ENCODE measurements at regions not wholly inside any gene's neighbourhood (a gene's known extent, or its start where the extent isn't known, plus 50 kb on each side); places are given as distances from the start of the nearest gene placed in this dataset.

- DNase-seq = no peak
These were observed 277.1 kb downstream of the IRS2 start for GRCh38 chr13:109509154-109509900.

DNA sequence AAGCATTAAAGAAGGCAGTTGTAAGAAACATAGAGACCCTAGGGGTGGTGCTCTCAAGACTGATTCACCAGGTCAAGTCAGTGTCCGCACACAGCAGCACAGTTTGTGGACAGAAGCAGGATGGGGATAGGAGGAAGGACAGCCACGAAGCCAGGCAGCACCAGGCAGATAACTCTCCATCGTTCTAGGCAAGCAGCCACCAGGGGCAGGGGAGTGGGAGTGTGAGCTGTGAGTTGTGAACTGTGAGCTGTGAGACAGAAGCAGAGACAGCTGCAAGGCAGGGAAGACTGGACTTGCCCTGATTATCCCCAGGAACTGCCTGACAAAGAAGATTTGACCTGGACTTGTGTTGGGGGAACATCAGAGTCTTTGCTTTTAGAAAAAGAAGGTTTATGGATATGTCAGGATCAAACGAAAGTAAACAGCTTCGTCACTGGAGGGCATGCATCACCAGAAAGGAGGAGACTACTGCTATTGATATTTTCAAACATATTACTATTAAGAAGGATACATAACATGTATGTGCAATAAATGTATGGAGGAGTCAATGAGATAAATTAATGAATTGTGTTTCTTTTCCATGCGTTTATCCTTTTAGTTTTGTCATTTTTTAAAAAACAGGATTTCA lies 286.1 kb downstream of the IRS2 start:
- peak; percentile 78 for DNase-seq

DNA sequence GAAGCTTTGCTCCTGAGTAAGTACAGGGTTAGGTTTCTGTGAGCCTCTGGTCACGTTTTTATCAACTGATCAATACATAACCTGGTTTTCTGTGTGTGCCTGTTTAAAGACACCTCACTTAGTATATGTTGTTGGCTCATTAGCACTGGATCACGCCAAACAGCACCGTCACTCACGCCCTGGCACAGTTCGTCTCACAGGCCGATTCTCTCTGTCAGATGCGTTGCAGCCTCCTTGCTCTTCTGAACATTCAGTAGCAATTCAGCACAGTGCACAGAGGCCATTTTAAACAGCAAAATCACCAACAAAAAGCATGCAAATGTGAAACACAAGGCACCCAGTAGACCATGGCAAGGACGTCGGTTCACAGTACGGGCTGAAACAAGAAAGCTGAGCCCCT lies 288.5 kb downstream of the IRS2 start:
- no peak for DNase-seq

DNA sequence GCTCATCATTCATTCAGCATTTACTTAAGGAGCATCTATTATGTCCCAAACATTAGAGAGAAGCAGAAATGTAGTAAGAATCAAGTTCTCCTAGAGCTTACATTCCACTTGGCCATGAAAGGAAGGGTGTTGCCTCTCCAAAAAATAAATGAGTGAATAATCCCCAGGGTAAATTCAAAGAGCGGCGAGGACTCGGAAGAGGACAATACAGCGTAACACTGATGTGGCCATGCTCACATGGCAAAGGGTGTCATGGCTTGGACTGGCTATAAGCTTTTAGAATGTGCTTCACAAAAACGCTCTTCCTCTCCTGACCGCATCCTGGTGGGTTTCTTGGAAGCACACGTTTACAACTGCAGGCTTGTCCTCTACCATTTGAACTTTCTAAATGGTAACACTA lies 290.2 kb downstream of the IRS2 start:
- DNase-seq = no peak

DNA sequence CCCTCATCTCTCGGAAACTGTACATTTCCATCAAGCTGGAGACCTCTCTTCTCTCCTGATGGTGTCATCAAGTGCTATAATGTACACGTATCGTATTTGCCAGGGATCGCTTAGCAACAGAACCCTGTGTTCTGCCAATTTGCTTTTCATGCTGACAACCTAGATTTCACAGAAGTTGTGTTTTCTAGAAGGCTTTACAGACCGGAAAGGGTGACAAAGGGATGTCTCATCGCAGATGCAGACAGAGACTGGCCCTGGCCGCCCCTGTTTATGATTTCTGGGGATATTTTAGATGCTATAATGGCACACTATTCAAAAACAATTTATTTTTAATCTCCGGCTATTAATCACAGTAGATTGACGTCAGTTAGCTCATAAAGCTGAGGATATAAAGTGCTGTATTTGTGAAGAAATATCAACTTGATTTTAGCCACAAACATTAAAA lies 291.4 kb downstream of the IRS2 start:
- DNase-seq = no peak

DNA sequence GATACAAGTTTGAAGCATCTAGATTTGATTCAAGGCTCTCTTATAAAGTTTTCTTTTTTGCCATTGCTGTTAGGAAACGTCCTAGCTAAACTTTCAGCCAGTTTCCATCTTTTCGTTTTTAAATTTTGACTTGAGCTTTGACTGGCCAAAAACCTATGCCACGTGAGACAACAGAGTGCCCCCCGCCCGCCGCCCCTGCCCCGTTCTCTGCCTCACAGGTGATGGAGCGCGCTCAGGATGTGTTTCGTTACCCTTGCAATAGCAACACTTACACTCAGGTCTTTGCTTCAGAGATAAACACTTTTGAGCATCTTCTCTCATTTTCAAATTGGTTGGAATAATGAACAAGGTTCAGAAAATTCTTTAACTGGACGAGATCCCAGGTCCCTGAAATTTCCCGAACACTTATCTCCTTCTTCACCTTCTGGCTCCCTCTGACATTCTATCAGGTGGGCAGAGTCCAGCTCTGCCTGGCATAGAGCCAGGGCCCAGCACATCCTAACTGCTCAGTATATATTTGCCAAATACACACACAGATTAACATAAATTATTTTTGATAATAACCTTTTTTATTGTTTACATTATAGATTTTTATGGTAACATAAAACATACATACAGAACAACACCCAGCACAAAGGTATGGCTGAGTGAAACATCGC lies 301.1 kb downstream of the IRS2 start:
- no peak for DNase-seq

DNA sequence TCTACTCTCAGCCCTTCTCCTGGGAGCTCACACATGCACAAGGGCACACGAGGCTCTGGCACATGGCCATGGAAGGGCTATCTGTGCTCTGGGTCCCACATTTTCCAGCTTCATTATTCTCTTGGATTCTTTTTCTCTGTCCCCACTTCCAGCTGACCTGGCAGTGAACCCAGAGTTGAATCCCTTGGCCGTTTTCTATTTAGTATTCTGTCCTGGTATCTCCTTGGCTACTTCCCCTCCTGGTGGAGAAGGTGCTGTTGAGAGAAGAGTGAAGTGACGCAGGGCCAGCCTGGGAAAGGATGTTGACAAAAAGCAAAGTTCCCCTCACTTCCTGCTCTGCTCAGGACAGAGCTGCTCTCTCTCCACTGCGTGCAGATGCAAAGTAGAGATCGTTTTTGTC lies 303.1 kb downstream of the IRS2 start:
- DNase-seq = no peak

GRCh38 chr13:109481040-109481439 lies 305.3 kb downstream of the IRS2 start:
- DNase-seq = no peak

- no peak for DNase-seq
These were observed 306.1 kb downstream of the IRS2 start for GRCh38 chr13:109480011-109480955.

DNA sequence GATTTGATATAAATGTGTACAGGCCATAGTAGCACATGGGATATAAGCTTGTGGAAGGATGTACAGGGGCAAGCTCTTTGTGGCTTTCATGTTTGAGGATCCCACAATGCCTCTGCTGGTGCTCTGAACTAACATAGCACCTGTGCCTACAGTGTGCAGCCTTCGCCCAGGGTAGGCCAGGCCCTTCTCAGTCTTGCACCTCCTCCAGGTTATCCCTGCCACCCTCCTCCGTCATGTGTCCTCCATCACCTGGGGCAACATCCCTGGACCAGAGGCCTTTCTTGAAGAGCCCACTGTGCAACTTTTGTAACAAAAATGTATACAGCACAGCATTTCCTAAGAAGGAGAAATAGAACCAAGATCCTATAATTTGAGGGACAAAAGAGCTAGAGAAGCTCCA lies 306.8 kb downstream of the IRS2 start:
- DNase-seq = no peak

DNA sequence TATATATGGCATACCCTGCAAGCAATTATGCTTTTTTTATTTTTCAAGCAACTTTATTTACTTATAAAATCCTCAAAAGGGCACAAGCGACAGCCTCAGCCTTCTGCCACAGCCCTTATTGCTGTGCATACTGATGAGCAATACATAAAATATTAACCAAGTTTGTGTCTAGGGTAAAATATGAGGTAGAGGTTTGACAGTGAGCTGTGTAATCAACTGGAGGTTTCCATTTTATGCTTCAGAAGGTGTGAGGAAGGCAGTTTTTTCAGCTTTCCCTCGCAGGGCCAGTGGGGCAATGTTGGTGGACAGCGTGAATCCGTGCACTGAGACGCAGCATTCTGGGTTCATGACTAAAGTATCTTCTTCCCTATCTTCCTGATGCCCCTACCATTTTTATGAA lies 310.4 kb downstream of the IRS2 start:
- DNase-seq = no peak

DNA sequence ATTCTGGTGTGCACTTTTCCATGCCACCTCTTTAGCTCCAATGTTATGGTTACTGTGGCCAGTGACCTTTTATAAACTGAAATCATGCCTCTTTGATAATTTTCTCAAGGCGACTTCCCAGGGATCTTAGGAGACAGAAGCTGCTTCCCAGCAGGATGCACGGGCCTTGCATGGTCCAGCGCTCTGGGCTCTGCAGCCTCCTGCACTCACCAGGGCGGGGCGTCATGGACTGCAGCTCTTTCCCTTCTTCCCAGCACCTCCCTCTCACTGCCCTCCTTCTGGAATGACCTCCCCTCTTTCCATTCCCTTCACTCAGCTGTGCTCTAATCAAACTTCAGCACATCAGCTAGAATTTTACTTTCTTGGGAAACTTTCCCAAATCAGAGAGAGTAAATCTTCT lies 318.3 kb downstream of the IRS2 start:
- DNase-seq = no peak

- no peak for DNase-seq
These were observed 321.2 kb downstream of the IRS2 start for GRCh38 chr13:109465148-109465547.

DNA sequence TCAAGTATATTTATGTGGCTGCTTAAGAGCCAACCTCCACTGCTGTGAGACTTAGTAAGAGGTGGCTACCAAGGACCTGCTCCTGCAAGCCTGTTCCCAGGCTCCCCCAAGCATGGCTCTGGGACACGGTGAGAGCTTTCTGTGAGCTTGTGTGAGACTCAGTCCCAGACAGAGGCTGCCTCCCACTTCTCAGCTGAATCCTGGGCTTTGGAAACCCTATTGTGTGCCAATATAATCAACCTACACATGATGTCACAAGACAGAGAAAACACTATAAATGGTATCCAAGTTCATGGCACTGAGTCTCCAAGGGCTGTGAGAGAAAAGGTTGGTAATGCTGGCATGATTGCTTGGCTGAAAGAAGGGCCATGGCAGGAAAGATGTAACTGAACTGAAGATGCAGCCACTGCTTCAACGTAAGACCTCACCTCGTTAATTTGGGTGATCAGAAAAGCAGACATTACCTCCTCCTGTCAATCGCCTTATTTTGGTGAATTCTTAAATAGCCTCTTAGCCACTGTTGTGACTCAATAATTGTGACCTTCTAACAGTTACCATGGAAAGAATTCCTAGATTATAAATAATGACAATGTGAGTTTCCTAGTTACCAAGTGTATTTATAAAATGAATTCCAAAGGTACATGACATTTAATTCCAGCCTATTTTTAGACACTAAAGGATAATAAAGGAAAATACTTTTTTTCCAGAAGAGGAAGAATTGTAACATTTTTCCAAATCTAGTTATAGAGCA lies 332.0 kb downstream of the IRS2 start:
- no peak for DNase-seq

DNA sequence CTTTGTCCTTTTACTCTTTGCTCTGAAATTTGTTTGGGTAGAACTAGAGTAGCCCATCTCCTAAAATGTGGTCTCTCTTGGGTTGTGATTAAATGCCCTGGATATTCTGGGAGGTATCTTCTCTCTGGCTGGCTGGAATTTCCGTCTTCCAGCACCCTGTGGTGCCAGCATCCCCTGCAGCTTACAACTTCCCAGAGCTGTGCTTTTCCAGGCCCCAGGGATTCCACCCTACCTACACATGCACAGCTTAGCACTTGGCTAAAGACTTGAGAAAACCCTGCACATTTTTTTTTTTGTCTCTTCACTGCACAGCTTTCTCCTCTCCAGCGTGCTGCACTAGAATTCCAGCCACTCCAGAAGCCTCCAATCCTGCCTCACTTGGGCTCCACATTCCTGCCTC lies 334.7 kb downstream of the IRS2 start:
- DNase-seq = no peak

DNA sequence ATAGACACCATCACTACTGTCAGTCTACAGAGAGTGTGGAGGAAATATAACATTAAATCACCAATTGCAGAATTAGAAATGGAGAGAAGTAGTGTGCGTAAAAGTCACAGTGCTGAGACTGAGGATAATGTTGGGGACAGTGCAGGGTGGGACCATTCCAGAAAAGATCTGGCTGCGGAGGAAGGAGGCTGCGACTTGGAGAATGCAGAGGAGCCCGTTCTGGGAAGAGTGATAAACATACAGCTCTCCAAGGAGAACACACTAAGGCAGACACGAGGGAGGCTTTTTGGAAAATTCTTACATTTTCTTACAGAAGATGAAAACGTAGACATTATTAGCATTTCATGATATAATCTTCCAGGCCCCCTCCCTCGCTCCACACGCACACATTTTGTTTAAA lies 337.8 kb downstream of the IRS2 start:
- no peak for DNase-seq

DNA sequence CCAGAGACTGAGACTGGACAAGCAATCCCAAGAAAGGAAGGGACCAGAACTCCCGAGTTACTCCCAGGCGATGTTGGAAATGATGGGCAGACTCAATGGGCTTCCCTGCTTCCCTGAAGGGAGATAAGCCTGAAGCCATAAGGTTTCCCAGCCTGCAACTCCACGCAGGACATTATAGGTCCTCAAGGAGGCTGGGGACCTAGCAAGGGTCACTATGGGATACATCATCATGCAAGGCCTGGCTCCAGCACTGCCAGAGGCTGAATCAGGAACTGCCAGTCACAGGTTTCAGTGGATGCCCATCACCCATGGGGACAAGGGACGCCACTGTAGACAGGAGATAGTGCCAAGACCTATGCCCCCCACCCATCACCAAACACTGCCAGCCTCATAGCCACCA lies 338.7 kb downstream of the IRS2 start:
- DNase-seq = no peak

DNA sequence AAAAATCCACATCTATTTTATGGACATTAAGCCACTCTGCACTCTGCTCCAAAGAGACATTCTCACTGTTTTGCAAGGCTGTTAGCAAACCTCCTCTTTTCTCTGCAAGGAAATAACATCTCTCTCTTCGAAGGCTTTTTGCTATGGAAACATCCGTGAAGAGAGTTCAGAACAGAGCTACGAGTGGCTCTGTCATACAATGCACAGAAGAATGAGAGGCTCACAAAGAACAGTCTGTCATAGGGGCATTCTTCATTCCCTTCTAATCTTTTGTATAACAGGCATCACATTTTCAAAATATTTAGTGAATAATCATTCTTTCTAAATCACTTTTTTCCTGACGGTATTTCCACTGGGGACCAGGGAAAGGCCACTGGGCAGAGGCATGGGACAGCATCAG lies 346.1 kb downstream of the IRS2 start:
- DNase-seq = no peak

DNA sequence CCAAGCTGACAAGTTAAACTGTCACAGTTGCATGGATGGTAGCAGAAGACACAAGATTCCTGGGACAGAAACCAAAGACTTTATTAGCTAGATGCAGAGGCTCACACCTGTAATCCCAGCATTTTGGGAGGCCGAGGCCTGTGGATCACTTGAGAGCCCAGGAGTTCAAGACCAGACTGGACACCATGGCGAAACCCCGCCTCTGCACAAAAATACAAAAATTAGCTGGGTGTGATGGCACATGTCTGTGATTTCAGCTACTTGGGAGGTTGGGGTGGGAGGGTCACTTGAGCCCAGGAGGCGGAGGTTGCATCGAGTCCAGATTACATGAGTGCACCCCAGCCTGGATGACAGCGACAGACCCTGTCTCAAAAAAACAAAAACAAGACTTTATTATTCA lies 346.6 kb downstream of the IRS2 start:
- DNase-seq = no peak

DNA sequence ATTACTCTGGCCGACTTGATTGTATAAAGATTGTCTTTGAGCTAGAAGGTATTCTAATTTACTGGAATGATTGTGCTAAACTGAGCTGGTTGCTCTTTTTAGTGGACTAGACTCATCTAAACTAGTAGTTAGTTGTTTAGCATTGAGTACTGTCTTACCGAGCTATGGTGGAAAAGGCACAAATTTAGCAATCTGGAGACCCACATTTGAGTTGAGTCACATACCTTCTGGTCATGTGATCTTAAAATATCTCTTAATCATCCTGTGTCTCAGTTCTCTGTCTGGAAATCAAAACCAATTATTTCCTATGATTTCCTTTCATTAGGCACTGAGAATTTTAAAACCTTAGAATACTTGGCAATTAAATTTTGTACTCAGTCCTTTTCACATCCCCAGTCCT lies 349.5 kb downstream of the IRS2 start:
- no peak for DNase-seq

- no peak for DNase-seq
These were observed 350.2 kb downstream of the IRS2 start for GRCh38 chr13:109436055-109436622.

DNA sequence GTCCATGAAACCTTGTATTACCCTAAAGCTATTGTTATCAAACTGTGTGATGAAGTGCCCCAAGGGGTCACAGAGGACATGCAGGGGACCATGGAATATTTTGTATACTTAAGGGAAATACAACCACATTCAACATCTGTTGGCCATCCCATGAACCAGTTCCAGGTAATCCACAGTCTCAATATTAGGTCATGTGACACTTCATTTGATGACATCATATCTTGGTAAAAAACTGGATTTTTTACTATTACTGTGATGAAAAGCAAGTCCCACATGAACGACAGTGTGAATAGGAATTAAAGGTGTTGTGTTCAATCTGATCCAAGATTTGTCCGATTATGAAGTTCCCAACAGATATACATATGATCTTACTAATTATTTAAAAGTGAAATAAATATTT lies 355.2 kb downstream of the IRS2 start:
- DNase-seq = no peak
